ENCODE measurements at regions not wholly inside any gene's neighbourhood (a gene's known extent, or its start where the extent isn't known, plus 50 kb on each side); places are given as distances from the start of the nearest gene placed in this dataset.

DNA sequence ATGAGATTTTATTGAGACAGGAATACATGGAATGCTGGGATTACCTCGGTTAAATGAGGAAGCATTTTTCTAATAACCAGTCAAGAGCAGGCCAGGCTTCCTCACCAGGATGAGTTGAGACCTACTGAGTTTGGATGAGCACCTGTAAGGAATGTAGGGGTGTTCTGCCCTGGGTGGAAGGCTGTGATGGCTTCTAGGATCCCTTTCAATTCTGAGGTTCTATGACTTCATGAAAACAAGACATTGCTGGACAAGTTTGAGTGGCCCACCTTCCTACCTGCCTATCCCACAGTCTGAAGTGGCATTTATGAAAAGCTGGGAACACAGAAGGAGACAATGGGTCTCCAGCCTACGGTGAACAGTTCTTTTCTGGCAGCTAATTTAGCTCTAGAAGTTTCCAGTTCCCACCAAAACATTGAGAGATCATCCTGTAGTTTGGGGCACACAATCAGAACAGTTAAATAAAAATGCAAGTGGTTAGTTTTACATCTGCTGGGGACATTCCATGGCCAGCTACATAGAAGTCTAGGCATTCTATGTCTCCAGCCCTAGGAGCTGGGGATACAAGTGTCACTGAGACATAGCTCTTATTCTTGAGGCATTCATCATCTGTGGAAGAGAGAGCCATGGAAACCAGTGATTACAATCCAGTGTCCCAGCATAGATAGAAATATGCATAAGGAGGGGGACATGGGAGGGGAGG, 51.3 kb upstream of the TSPAN2 start:
- no peak for ATAC-seq (ENCODE audit: low read depth)
- no peak overlapping the region for H3K27ac ChIP-seq (ENCODE audit: insufficient read depth, low read length)
- no peak overlapping the region for H3K4me2 ChIP-seq (ENCODE audit: low read depth, low read length)
- H2AFZ ChIP-seq (replicated peaks; ENCODE audit: low read length, poor library complexity): no peak overlapping the region
- peak overlapping the region; percentile 24 for H2BK5ac ChIP-seq (ENCODE audit: low read depth, low read length, poor library complexity, severe bottlenecking)
- no peaks in the 10 kb centered on the region for H3K27me3 ChIP-seq (ENCODE audit: control insufficient read depth, insufficient read depth, low read length)
- H3K9me3 ChIP-seq (ENCODE audit: control insufficient read depth, insufficient read depth, low read length): no peaks in the 10 kb centered on the region
- H3K79me1 ChIP-seq (ENCODE audit: low read depth in 1 of 2, low read length in 2 of 2): no peaks in the 10 kb centered on the region
- DNase-seq: no peak
- H3K14ac ChIP-seq (replicated peaks; ENCODE audit: low read depth, low read length): peak overlapping the region; percentile 65
- dilution Hi-C loops (cut with HindIII; ENCODE audit: low sequenced_read_pairs, unreplicated experiment): loop anchor here (25.0 kb wide), 1 partner anchor 447 kb away; no protein-coding TSS in a partner anchor
- H3K4me1 ChIP-seq (ENCODE audit: control insufficient read depth, insufficient read depth, low read length): peaks cover 8% of the 10 kb centered on the region
- no peak overlapping the region for H2AK9ac ChIP-seq (replicated peaks; ENCODE audit: low read depth, low read length, poor library complexity)
- peak overlapping the region; percentile 72 for H2AK5ac ChIP-seq (ENCODE audit: low read depth, low read length)
- ChIA-PET POLR2A (ENCODE audit: unreplicated experiment) (interaction anchor here (0.5 kb wide), 1 partner anchor 131 kb away, joined by 3 read pairs; no protein-coding TSS in a partner anchor), CTCF (interaction anchor here (0.8 to 6.5 kb wide), 4 partner anchors 134 to 455 kb away, joined by 3 to 63 read pairs (median 10); no protein-coding TSS in a partner anchor)
- WGBS, 2 experiments (ENCODE audit: extremely low coverage in 2 of 2, insufficient read length in 1 of 2): no CpG with 5 or more reads among the region's 2 CpGs
- H4K20me1 ChIP-seq (ENCODE audit: insufficient read depth, low read length): no peaks in the 10 kb centered on the region
- peaks cover 15% of the 10 kb centered on the region; the same call in 1 of the 2 replicates for H3K9me1 ChIP-seq (ENCODE audit: insufficient read depth, low read length)
- peak overlapping the region; percentile 31; the same call in 1 of the 2 replicates for H3K18ac ChIP-seq (ENCODE audit: low read depth, low read length)
- H3K9ac ChIP-seq (ENCODE audit: low read depth, low read length): no peak overlapping the region
- peak overlapping the region; percentile 31; the same call in 2 of the 3 replicates for H2BK15ac ChIP-seq (ENCODE audit: low read depth, low read length)
- no peak overlapping the region for H4K5ac ChIP-seq (ENCODE audit: low read depth, low read length)
- H3K56ac ChIP-seq (ENCODE audit: extremely low read depth, insufficient read depth, low read length): no peak overlapping the region
- peak overlapping the region; percentile 76 for H2BK20ac ChIP-seq (ENCODE audit: low read depth, low read length)
- TF ChIP-seq CHD1 (IDR thresholded peaks at IDR 0.05; ENCODE audit: low read depth, low read length) (no peak), CEBPB (IDR thresholded peaks at IDR 0.05; ENCODE audit: low read depth, low read length) (no peak), MAFK (IDR thresholded peaks at IDR 0.05; ENCODE audit: low read depth, low read length) (no peak), NFE2L2 (IDR thresholded peaks at IDR 0.05; ENCODE audit: low read depth, low read length) (no peak), RFX5 (IDR thresholded peaks at IDR 0.05; ENCODE audit: low read depth, low read length) (no peak), RCOR1 (IDR thresholded peaks at IDR 0.05; ENCODE audit: insufficient replicate concordance, low read length) (no peak)
- peak overlapping the region; percentile 72 for H4K91ac ChIP-seq (ENCODE audit: insufficient read depth, low read depth, low read length)
- intact Hi-C loops (cut with micrococcal nuclease): loop anchor here (5.0 kb wide), 1 partner anchor 97 kb away; no protein-coding TSS in a partner anchor
- peak overlapping the region; percentile 67 for H3K4ac ChIP-seq (ENCODE audit: low read depth, low read length)
- no peak overlapping the region for H3K4me3 ChIP-seq (ENCODE audit: insufficient read depth, low read depth, low read length)
- no peaks in the 10 kb centered on the region for H3K36me3 ChIP-seq (ENCODE audit: control insufficient read depth, insufficient read depth, low read length)
- peak overlapping the region; percentile 78 for H2BK120ac ChIP-seq (ENCODE audit: low read depth, low read length)
- H4K8ac ChIP-seq (ENCODE audit: low read depth in 2 of 2, low read length in 2 of 2): peak overlapping the region in 1 of 2 experiments; percentile 35; a peak in 2 of 4 replicates
- BruUV-seq (replicated peaks): no TSS peak
- H3K23ac ChIP-seq (ENCODE audit: low read depth, low read length): peak overlapping the region; percentile 59
- in situ Hi-C loops (cut with MboI; ENCODE audit: low sequenced_read_pairs): no loop called here
